ENCODE measurements at regions not wholly inside any gene's neighbourhood (a gene's known extent, or its start where the extent isn't known, plus 50 kb on each side); places are given as distances from the start of the nearest gene placed in this dataset.

DNA sequence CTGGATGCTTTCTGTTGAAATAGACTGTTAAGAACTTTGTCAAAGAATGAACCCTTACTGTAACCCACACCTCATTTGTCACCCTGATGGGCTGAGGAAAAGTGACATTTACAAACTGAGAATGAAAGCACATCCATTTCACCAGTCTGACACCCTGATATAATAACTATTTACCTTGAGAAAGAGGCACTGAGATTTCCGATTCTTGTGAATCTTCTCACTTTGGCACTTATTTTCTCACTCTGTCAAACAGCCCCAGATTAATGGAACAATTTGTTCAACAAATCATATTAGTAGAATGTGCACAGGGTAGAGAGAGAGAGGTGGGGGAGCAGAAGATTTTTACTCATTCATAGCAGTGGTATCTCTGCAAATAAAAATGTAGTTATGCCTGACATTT, 606.9 kb downstream of the MCTP2 start:
- Histone ChIP-seq H3K4me3 (no peak overlapping the region), H3K9me3 (peaks cover 9% of the 10 kb centered on the region), H3K27me3 (no peaks in the 10 kb centered on the region), H3K36me3 (no peaks in the 10 kb centered on the region)
- no peak for DNase-seq

- no peaks in the 10 kb centered on the region for H3K27me3 ChIP-seq
- H3K4me3 ChIP-seq: no peak overlapping the region
- peaks cover 9% of the 10 kb centered on the region for H3K9me3 ChIP-seq
- peak; percentile 97 for DNase-seq
- H3K36me3 ChIP-seq: no peaks in the 10 kb centered on the region
Measured at GRCh38 chr15:94840794-94841783, 609.7 kb downstream of the MCTP2 start.

GRCh38 chr15:94843060-94843459, 611.7 kb downstream of the MCTP2 start:
- Histone ChIP-seq H3K36me3 (no peaks in the 10 kb centered on the region), H3K4me3 (no peak overlapping the region)
- no peak for DNase-seq

GRCh38 chr15:94844198-94844537, 612.8 kb downstream of the MCTP2 start:
- H3K36me3 ChIP-seq: no peaks in the 10 kb centered on the region
- no peak for DNase-seq
- H3K9me3 ChIP-seq: peaks cover 14% of the 10 kb centered on the region
- no peaks in the 10 kb centered on the region for H3K27me3 ChIP-seq
- no peak overlapping the region for H3K4me3 ChIP-seq

More at GRCh38 chr15:94843060-94843459, 611.7 kb downstream of the MCTP2 start:
- H3K9me3 ChIP-seq: peaks cover 12% of the 10 kb centered on the region
- H3K27me3 ChIP-seq: no peaks in the 10 kb centered on the region

GRCh38 chr15:94844538-94845389, 613.4 kb downstream of the MCTP2 start:
- no peak overlapping the region for H3K4me3 ChIP-seq
- H3K27me3 ChIP-seq: no peaks in the 10 kb centered on the region
- peaks cover 14% of the 10 kb centered on the region for H3K9me3 ChIP-seq
- no peaks in the 10 kb centered on the region for H3K36me3 ChIP-seq
- DNase-seq: peak; percentile 14

DNA sequence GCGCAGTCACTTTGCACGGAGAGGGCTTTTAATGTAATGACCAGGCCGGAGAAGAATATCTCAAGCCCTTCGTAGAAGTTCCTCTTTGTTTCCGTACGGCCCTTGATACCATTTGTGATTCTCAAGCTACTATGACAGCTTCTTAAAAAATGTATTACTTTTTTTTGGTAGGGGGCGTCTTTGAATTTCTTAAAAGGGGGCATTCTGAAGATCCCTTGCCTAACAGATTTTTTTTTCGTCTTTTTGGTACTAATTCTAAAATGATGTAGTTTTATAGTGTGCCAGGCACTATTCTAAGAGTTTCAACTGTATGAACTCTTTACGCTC, 614.0 kb downstream of the MCTP2 start:
- Histone ChIP-seq H3K4me3 (no peak overlapping the region), H3K36me3 (no peaks in the 10 kb centered on the region), H3K9me3 (peaks cover 11% of the 10 kb centered on the region), H3K27me3 (no peaks in the 10 kb centered on the region)
- no peak for DNase-seq

DNA sequence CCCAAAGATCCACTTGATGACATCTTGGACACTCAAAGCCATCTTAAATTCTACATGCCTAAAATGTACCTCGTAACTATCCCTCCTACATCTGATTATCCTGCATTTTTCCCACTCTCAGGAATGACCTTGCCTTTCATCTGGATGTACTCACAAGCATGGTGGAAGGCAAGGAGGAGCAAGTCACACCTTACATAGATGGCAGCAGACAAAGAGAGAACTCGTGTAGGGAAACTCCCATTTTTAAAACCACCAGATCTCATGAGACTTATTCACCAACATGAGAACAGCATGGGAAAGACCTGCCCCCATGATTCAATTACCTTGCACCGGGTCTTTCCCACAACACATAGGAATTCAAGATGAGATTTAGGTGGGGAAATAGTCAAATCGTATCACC, 616.0 kb downstream of the MCTP2 start:
- no peaks in the 10 kb centered on the region for H3K36me3 ChIP-seq
- no peak for DNase-seq
- H3K4me3 ChIP-seq: no peak overlapping the region
- no peaks in the 10 kb centered on the region for H3K27me3 ChIP-seq
- peaks cover 5% of the 10 kb centered on the region; the same call in 1 of the 2 replicates for H3K9me3 ChIP-seq

- Histone ChIP-seq H3K27me3 (no peaks in the 10 kb centered on the region), H3K36me3 (no peaks in the 10 kb centered on the region), H3K9me3 (peaks cover 5% of the 10 kb centered on the region; the same call in 1 of the 2 replicates), H3K4me3 (no peak overlapping the region)
- no peak for DNase-seq
Measured at GRCh38 chr15:94848054-94848453, 616.7 kb downstream of the MCTP2 start.

DNA sequence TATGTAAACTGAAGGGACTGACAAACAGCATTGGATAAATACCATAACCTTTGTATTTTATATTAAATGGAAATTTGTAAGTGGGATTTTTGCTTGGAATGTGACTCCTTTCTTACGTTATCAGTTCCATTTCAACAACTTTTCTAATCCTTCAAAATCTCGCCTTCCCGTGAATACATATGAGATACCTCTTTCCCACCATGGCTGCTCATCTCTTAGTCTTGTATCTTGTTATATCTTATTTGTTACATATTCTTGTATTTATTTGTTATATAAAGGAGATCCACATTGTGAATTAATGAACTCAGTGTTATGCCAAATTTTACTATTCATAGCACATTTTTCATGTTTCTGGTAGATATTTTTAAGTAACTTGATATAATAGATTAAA, 623.7 kb downstream of the MCTP2 start:
- no peak for DNase-seq
- Histone ChIP-seq H3K27me3 (no peaks in the 10 kb centered on the region), H3K36me3 (no peaks in the 10 kb centered on the region), H3K4me3 (no peak overlapping the region), H3K9me3 (no peaks in the 10 kb centered on the region)

DNA sequence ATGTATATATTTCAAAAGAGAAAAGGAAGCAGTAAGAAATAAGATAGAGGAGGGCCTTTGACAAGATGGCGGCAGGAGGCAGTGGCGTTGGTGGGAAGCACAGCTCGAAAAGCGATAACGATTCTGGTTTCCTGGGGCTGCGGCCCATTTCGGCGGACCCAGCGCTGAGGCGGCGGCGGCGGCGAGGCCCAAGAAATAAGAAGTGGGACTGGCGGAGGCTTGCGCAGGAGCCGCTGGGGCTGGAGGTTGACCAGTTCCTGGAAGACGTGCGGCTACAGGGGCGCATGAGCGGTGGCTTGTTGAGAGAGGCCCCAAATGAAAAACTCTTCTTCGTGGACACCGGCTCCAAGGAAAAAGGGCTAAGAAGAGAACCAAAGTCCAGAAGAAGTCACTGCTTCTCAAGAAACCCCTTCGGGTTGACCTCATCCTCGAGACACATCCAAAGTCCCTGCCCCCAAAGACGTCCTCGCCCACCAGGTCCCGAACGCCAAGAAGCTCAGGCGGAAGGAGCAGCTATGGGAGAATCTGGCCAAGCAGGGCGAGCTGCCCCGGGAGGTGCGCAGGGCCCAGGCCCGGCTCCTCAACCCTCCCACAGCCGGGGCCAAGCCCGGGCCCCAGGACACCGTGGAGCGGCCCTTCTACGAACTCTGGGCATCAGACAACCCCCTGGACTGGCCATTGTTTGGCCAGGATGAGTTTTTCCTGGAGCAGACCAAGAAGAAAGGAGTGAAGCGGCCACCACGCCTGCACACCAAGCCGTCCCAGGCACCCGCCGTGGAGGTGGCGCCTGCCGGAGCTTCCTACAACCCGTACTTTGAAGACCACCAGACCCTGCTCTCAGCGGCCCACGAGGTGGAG, 624.3 kb downstream of the MCTP2 start:
- no peak for DNase-seq
- Histone ChIP-seq H3K4me3 (no peak overlapping the region), H3K36me3 (no peaks in the 10 kb centered on the region), H3K9me3 (no peaks in the 10 kb centered on the region), H3K27me3 (no peaks in the 10 kb centered on the region)

DNA sequence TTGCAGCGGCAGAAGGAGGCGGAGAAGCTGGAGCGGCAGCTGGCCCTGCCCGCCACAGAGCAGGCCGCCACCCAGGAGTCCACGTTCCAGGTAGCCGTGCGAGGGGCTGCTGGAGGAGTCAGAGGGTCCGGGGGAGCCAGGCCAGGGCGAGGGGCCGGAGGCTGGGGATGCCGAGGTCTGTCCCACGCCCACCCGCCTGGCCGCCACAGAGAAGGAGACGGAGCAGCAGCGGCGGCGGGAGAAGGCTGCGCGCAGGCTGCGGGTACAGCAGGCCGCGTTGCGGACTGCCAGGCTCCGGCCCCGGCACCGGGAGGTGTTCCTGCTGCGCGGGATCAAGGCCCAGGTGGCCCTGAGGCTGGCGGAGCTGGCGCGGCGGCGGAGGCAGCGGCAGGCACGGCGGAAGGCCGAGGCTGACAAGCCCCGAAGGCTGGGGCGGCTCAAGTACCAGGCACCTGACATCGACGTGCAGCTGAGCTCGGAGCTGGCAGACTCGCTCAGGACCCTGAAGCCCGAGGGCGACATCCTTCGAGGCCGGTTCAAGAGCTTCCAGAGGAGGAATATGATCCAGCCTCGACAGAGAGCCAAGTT, 625.0 kb downstream of the MCTP2 start:
- H3K4me3 ChIP-seq: no peak overlapping the region
- DNase-seq: no peak
- no peaks in the 10 kb centered on the region for H3K36me3 ChIP-seq
- no peaks in the 10 kb centered on the region for H3K9me3 ChIP-seq
- no peaks in the 10 kb centered on the region for H3K27me3 ChIP-seq

GRCh38 chr15:94857466-94857865, 626.1 kb downstream of the MCTP2 start:
- Histone ChIP-seq H3K36me3 (no peaks in the 10 kb centered on the region), H3K9me3 (no peaks in the 10 kb centered on the region), H3K27me3 (no peaks in the 10 kb centered on the region), H3K4me3 (no peak overlapping the region)
- DNase-seq: no peak

GRCh38 chr15:94858011-94858410, 626.6 kb downstream of the MCTP2 start:
- DNase-seq: no peak
- H3K4me3 ChIP-seq: no peak overlapping the region
- H3K9me3 ChIP-seq: 0 out of 2 replicates have a peak, but pooled peaks cover 3% of the 10 kb centered on the region
- H3K27me3 ChIP-seq: no peaks in the 10 kb centered on the region
- no peaks in the 10 kb centered on the region for H3K36me3 ChIP-seq

GRCh38 chr15:94858449-94858848, 627.1 kb downstream of the MCTP2 start:
- Histone ChIP-seq H3K27me3 (no peaks in the 10 kb centered on the region), H3K36me3 (no peaks in the 10 kb centered on the region), H3K4me3 (no peak overlapping the region)

DNA sequence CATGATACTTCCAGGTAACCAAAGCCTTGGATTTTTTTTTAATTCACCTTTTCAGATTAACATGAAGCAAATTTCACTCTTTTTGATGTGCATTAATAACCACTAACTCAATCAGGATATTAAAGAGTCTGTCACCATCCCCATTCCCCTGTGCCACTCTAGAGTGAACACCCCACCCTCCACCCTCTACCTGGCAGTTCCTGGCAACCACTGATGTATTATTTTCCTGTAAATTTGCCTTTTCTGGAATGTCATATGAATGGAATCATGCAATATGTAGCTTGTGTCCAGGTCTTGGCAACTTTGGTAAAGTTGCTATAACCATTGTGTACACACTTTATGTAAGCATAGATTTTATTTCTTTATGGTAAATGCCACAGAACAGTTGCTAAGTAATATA, 627.6 kb downstream of the MCTP2 start:
- Histone ChIP-seq H3K4me3 (no peak overlapping the region), H3K27me3 (no peaks in the 10 kb centered on the region)

More at GRCh38 chr15:94858449-94858848, 627.1 kb downstream of the MCTP2 start:
- H3K9me3 ChIP-seq: 0 out of 2 replicates have a peak, but pooled peaks cover 3% of the 10 kb centered on the region
- no peak for DNase-seq

DNA sequence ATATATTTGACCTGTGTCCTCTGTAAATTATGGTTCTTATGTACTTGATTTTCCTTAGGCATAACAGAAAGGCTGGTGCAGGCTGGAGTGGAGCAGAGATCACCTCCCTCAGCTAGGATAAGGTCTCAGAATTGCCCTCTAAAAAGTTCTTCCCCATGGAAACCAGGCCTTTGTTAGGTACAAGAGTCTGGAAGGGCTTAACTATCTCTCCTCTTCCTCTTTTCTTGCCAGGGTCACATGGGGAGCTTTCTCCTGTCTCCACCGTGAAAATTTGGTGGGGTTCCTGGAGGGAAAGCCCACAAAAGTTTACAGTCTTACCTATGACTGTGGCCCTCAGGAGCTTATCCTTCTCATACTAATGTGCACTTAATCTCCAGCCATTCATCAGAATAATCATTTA, 633.2 kb downstream of the MCTP2 start:
- Histone ChIP-seq H3K27me3 (no peaks in the 10 kb centered on the region), H3K4me3 (no peak overlapping the region), H3K9me3 (peaks cover 6% of the 10 kb centered on the region; the same call in 1 of the 2 replicates), H3K36me3 (no peaks in the 10 kb centered on the region)
- no peak for DNase-seq

More for the DNA sequence above, 627.6 kb downstream of the MCTP2 start:
- no peak for DNase-seq
- Histone ChIP-seq H3K9me3 (0 out of 2 replicates have a peak, but pooled peaks cover 3% of the 10 kb centered on the region), H3K36me3 (no peaks in the 10 kb centered on the region)
